ENCODE measurements at regions not wholly inside any gene's neighbourhood (a gene's known extent, or its start where the extent isn't known, plus 50 kb on each side); places are given as distances from the start of the nearest gene placed in this dataset.
"Not testable (repeated sequence)": the region's sequence is repeated elsewhere in the genome, so short reads cannot be mapped to it uniquely, and the experiment has no call there.

GRCh38 chr10:108624052-108624451, 1299.3 kb downstream of the XPNPEP1 start:
- DNase-seq: no peak

GRCh38 chr10:108620821-108621534, 1302.3 kb downstream of the XPNPEP1 start:
- DNase-seq: no peak

GRCh38 chr10:108616559-108617285, 1306.6 kb downstream of the XPNPEP1 start:
- no peak for DNase-seq

GRCh38 chr10:108615576-108616320, 1307.6 kb downstream of the XPNPEP1 start:
- DNase-seq: no peak

GRCh38 chr10:108612485-108612884, 1310.8 kb downstream of the XPNPEP1 start:
- no peak for DNase-seq

GRCh38 chr10:108608860-108609259, 1314.5 kb downstream of the XPNPEP1 start:
- no peak for DNase-seq

- DNase-seq: no peak
Observed at GRCh38 chr10:108601851-108602250, 1321.5 kb downstream of the XPNPEP1 start.

GRCh38 chr10:108600511-108600910, 1322.8 kb downstream of the XPNPEP1 start:
- DNase-seq: not testable (repeated sequence)

GRCh38 chr10:108599317-108599716, 1324.0 kb downstream of the XPNPEP1 start:
- not testable (repeated sequence) for DNase-seq

GRCh38 chr10:108598831-108599230, 1324.5 kb downstream of the XPNPEP1 start:
- no peak for DNase-seq

- DNase-seq: no peak
Observed at GRCh38 chr10:108598320-108598695, 1325.0 kb downstream of the XPNPEP1 start.

GRCh38 chr10:108597657-108598319, 1325.5 kb downstream of the XPNPEP1 start:
- no peak for DNase-seq

GRCh38 chr10:108597031-108597430, 1326.3 kb downstream of the XPNPEP1 start:
- DNase-seq: no peak

- no peak for DNase-seq
Observed at GRCh38 chr10:108592956-108593355, 1330.4 kb downstream of the XPNPEP1 start.

- DNase-seq: no peak
Observed at GRCh38 chr10:108591417-108591816, 1331.9 kb downstream of the XPNPEP1 start.

- DNase-seq: no peak
Observed at GRCh38 chr10:108586424-108586823, 1336.9 kb downstream of the XPNPEP1 start.

- DNase-seq: no peak
Observed at GRCh38 chr10:108583877-108584276, 1339.4 kb downstream of the XPNPEP1 start.

- no peak for DNase-seq
Observed at GRCh38 chr10:108582888-108583287, 1340.4 kb downstream of the XPNPEP1 start.

- DNase-seq: no peak
Observed at GRCh38 chr10:108582387-108582786, 1340.9 kb downstream of the XPNPEP1 start.

- no peak for DNase-seq
Observed at GRCh38 chr10:108578258-108578657, 1345.1 kb downstream of the XPNPEP1 start.

GRCh38 chr10:108574233-108574632, 1349.1 kb downstream of the XPNPEP1 start:
- no peak for DNase-seq

GRCh38 chr10:108568824-108569223, 1354.5 kb downstream of the XPNPEP1 start:
- no peak for DNase-seq

Measured in right hindlimb (tissue), 1 donor.